Activated T-cell treated with anti-CD3 and anti-CD28 coated beads, Interleukin-2, amount 50 U/mL, for 24 hours (primary cell): ENCODE measurements at regions not wholly inside any gene's neighbourhood (a gene's known extent, or its start where the extent isn't known, plus 50 kb on each side); places are given as distances from the start of the nearest gene placed in this dataset.

ENCODE experiments used
- DNase-seq: peaks from one replicate; pipeline ENCODE4 v3.0.0-alpha.2; 2020
- H3K27ac Mint-ChIP-seq: 2 replicates; pipeline ENCODE4 v1.8.0; 2020; ENCODE audit warnings: mild to moderate bottlenecking, mixed read lengths
- H3K27me3 Mint-ChIP-seq: 2 replicates; pipeline ENCODE4 v1.8.0; 2020; ENCODE audit warnings: mixed read lengths
- H3K36me3 Mint-ChIP-seq: 2 replicates; pipeline ENCODE4 v1.8.0; 2020; ENCODE audit warnings: low read depth, mixed read lengths
- H3K4me1 Mint-ChIP-seq: 2 replicates; pipeline ENCODE4 v1.8.0; 2020; ENCODE audit warnings: low read depth, mixed read lengths
- H3K4me3 Mint-ChIP-seq: 2 replicates; pipeline ENCODE4 v1.8.0; 2020; ENCODE audit warnings: mild to moderate bottlenecking, moderate library complexity, mixed read lengths
- H3K9me3 Mint-ChIP-seq: 2 replicates; pipeline ENCODE4 v1.8.0; 2020; ENCODE audit warnings: mixed read lengths

- no peaks in the 10 kb centered on the region for H3K9me3 Mint-ChIP-seq
- no peak overlapping the region for H3K4me3 Mint-ChIP-seq
- no peak overlapping the region for H3K27ac Mint-ChIP-seq
- H3K27me3 Mint-ChIP-seq: no peaks in the 10 kb centered on the region
- no peak for DNase-seq
- H3K4me1 Mint-ChIP-seq: no peaks in the 10 kb centered on the region
- no peaks in the 10 kb centered on the region for H3K36me3 Mint-ChIP-seq
Measured at GRCh38 chr16:59163371-59164055, 429.4 kb upstream of the GOT2 start.

GRCh38 chr16:59161679-59162078 is 427.6 kb upstream of the GOT2 start:
- no peak overlapping the region for H3K27ac Mint-ChIP-seq
- H3K27me3 Mint-ChIP-seq: no peaks in the 10 kb centered on the region
- H3K4me3 Mint-ChIP-seq: no peak overlapping the region
- no peak for DNase-seq
- H3K4me1 Mint-ChIP-seq: no peaks in the 10 kb centered on the region
- no peaks in the 10 kb centered on the region for H3K9me3 Mint-ChIP-seq
- no peaks in the 10 kb centered on the region for H3K36me3 Mint-ChIP-seq

- H3K4me3 Mint-ChIP-seq: no peak overlapping the region
- no peak for DNase-seq
- no peaks in the 10 kb centered on the region for H3K4me1 Mint-ChIP-seq
- no peaks in the 10 kb centered on the region for H3K27me3 Mint-ChIP-seq
- no peaks in the 10 kb centered on the region for H3K9me3 Mint-ChIP-seq
- no peak overlapping the region for H3K27ac Mint-ChIP-seq
- no peaks in the 10 kb centered on the region for H3K36me3 Mint-ChIP-seq
Measured at GRCh38 chr16:59154295-59154694, 420.2 kb upstream of the GOT2 start.

- DNase-seq: no peak
- Mint-ChIP-seq H3K4me3 (no peak overlapping the region), H3K4me1 (no peaks in the 10 kb centered on the region), H3K27ac (no peak overlapping the region), H3K36me3 (no peaks in the 10 kb centered on the region), H3K27me3 (no peaks in the 10 kb centered on the region), H3K9me3 (no peaks in the 10 kb centered on the region)
Measured at GRCh38 chr16:59148769-59149155, 414.6 kb upstream of the GOT2 start.

GRCh38 chr16:59148056-59148768 is 414.1 kb upstream of the GOT2 start:
- Mint-ChIP-seq H3K36me3 (no peaks in the 10 kb centered on the region), H3K9me3 (no peaks in the 10 kb centered on the region), H3K27me3 (no peaks in the 10 kb centered on the region), H3K27ac (no peak overlapping the region), H3K4me3 (no peak overlapping the region), H3K4me1 (no peaks in the 10 kb centered on the region)
- no peak for DNase-seq

DNA sequence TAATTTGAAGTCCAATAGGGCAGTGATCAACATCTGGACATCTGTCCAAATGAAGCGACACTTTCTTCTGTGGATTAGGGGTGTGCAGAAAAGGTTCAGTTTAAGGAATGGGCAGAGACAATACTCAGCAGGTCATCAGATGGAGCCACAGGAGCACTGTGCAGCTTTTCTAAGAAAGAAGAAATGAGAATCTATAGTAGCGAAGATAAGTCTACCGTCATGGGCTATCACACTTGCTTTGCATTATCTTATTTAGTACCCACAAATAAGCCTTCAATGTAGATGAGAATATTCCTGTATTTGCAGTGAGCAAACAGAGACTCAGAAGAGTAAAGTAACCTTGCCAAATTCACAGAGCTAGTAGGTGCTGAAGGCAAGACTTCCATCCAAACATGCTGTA is 412.0 kb upstream of the GOT2 start:
- no peak for DNase-seq
- Mint-ChIP-seq H3K27me3 (no peaks in the 10 kb centered on the region), H3K36me3 (no peaks in the 10 kb centered on the region), H3K4me1 (no peaks in the 10 kb centered on the region), H3K9me3 (no peaks in the 10 kb centered on the region), H3K27ac (no peak overlapping the region), H3K4me3 (no peak overlapping the region)

GRCh38 chr16:59144841-59145240 is 410.7 kb upstream of the GOT2 start:
- no peaks in the 10 kb centered on the region for H3K9me3 Mint-ChIP-seq
- H3K4me3 Mint-ChIP-seq: no peak overlapping the region
- DNase-seq: no peak
- H3K4me1 Mint-ChIP-seq: no peaks in the 10 kb centered on the region
- H3K36me3 Mint-ChIP-seq: no peaks in the 10 kb centered on the region
- H3K27me3 Mint-ChIP-seq: no peaks in the 10 kb centered on the region
- H3K27ac Mint-ChIP-seq: no peak overlapping the region

GRCh38 chr16:59144326-59144725 is 410.2 kb upstream of the GOT2 start:
- no peaks in the 10 kb centered on the region for H3K36me3 Mint-ChIP-seq
- no peaks in the 10 kb centered on the region for H3K27me3 Mint-ChIP-seq
- no peaks in the 10 kb centered on the region for H3K4me1 Mint-ChIP-seq
- DNase-seq: no peak
- no peak overlapping the region for H3K27ac Mint-ChIP-seq
- H3K4me3 Mint-ChIP-seq: no peak overlapping the region
- no peaks in the 10 kb centered on the region for H3K9me3 Mint-ChIP-seq

- H3K4me1 Mint-ChIP-seq: no peaks in the 10 kb centered on the region
- H3K27me3 Mint-ChIP-seq: no peaks in the 10 kb centered on the region
- H3K9me3 Mint-ChIP-seq: peaks cover 1% of the 10 kb centered on the region
- H3K27ac Mint-ChIP-seq: no peak overlapping the region
- no peaks in the 10 kb centered on the region for H3K36me3 Mint-ChIP-seq
- no peak for DNase-seq
- no peak overlapping the region for H3K4me3 Mint-ChIP-seq
Measured at GRCh38 chr16:59126486-59126885, 392.4 kb upstream of the GOT2 start.

GRCh38 chr16:59124056-59124455 is 389.9 kb upstream of the GOT2 start:
- DNase-seq: no peak

DNA sequence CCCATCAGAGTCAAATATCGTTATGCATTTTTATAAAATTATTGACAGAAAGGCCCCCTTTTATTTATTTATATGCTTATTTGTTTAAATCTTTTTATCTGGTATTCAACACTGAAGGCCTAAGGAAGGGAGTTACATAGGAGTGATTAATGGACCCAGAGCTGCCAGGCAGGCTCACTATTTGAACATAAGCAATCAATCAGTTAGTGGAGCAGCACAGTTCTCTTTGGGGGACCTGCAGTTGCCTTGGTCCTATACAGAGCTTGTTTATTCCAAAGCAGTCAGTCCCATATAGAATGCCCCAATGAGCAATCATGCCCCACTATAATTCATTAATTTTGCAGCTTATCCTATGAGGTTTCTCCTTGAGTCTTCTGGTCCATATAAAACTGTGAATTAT is 389.4 kb upstream of the GOT2 start:
- DNase-seq: no peak
- no peaks in the 10 kb centered on the region for H3K4me1 Mint-ChIP-seq
- no peaks in the 10 kb centered on the region for H3K27me3 Mint-ChIP-seq
- no peak overlapping the region for H3K27ac Mint-ChIP-seq
- H3K9me3 Mint-ChIP-seq: peaks cover 4% of the 10 kb centered on the region
- H3K4me3 Mint-ChIP-seq: no peak overlapping the region
- no peaks in the 10 kb centered on the region for H3K36me3 Mint-ChIP-seq

More at GRCh38 chr16:59124056-59124455, 389.9 kb upstream of the GOT2 start:
- H3K36me3 Mint-ChIP-seq: no peaks in the 10 kb centered on the region
- peaks cover 4% of the 10 kb centered on the region for H3K9me3 Mint-ChIP-seq
- H3K27ac Mint-ChIP-seq: no peak overlapping the region
- no peaks in the 10 kb centered on the region for H3K4me1 Mint-ChIP-seq
- no peak overlapping the region for H3K4me3 Mint-ChIP-seq
- H3K27me3 Mint-ChIP-seq: no peaks in the 10 kb centered on the region

GRCh38 chr16:59122262-59122537 is 388.1 kb upstream of the GOT2 start:
- H3K4me1 Mint-ChIP-seq: no peaks in the 10 kb centered on the region
- no peak for DNase-seq
- no peak overlapping the region for H3K4me3 Mint-ChIP-seq
- H3K27me3 Mint-ChIP-seq: no peaks in the 10 kb centered on the region
- no peak overlapping the region for H3K27ac Mint-ChIP-seq
- no peaks in the 10 kb centered on the region for H3K36me3 Mint-ChIP-seq
- H3K9me3 Mint-ChIP-seq: peaks cover 2% of the 10 kb centered on the region

GRCh38 chr16:59121411-59122261 is 387.5 kb upstream of the GOT2 start:
- H3K27ac Mint-ChIP-seq: no peak overlapping the region
- no peak for DNase-seq
- H3K4me3 Mint-ChIP-seq: no peak overlapping the region
- H3K36me3 Mint-ChIP-seq: no peaks in the 10 kb centered on the region
- no peaks in the 10 kb centered on the region for H3K4me1 Mint-ChIP-seq
- H3K27me3 Mint-ChIP-seq: no peaks in the 10 kb centered on the region
- H3K9me3 Mint-ChIP-seq: peaks cover 2% of the 10 kb centered on the region

GRCh38 chr16:59116744-59117143 is 382.6 kb upstream of the GOT2 start:
- H3K9me3 Mint-ChIP-seq: peaks cover 4% of the 10 kb centered on the region
- H3K4me3 Mint-ChIP-seq: no peak overlapping the region
- no peaks in the 10 kb centered on the region for H3K27me3 Mint-ChIP-seq
- no peaks in the 10 kb centered on the region for H3K36me3 Mint-ChIP-seq
- H3K27ac Mint-ChIP-seq: no peak overlapping the region
- no peaks in the 10 kb centered on the region for H3K4me1 Mint-ChIP-seq
- DNase-seq: no peak

GRCh38 chr16:59114790-59115189 is 380.7 kb upstream of the GOT2 start:
- Mint-ChIP-seq H3K4me1 (no peaks in the 10 kb centered on the region), H3K36me3 (no peaks in the 10 kb centered on the region), H3K9me3 (peaks cover 2% of the 10 kb centered on the region), H3K4me3 (no peak overlapping the region), H3K27me3 (no peaks in the 10 kb centered on the region), H3K27ac (no peak overlapping the region)
- DNase-seq: no peak
